GM12892 (cell line): ENCODE measurements at regions not wholly inside any gene's neighbourhood (a gene's known extent, or its start where the extent isn't known, plus 50 kb on each side); places are given as distances from the start of the nearest gene placed in this dataset.

Experiments used
- DNase-seq: peaks from one replicate; pipeline ENCODE4 v3.0.0; 2011; ENCODE audit not compliant: insufficient read length
- FAIRE-seq: peaks from 2 replicates; lab custom pipeline; 2011; peaks lifted over from hg19 to GRCh38; lab: Jason Lieb, UNC
- POLR2A ChIP-seq: IDR thresholded peaks from 2 replicates; pipeline ENCODE4 v1.6.1; 2011; ENCODE audit warnings: low read depth, low read length, control low read depth
- POLR2AphosphoS5 ChIP-seq: IDR thresholded peaks from 2 replicates; pipeline ENCODE4 v1.6.1; 2011; ENCODE audit warnings: low read depth, low read length, control low read depth
- TAF1 ChIP-seq: IDR thresholded peaks from 2 replicates; pipeline ENCODE4 v1.6.1; 2011; ENCODE audit warnings: low read depth, mild to moderate bottlenecking, control low read depth, low read length, borderline replicate concordance

DNA sequence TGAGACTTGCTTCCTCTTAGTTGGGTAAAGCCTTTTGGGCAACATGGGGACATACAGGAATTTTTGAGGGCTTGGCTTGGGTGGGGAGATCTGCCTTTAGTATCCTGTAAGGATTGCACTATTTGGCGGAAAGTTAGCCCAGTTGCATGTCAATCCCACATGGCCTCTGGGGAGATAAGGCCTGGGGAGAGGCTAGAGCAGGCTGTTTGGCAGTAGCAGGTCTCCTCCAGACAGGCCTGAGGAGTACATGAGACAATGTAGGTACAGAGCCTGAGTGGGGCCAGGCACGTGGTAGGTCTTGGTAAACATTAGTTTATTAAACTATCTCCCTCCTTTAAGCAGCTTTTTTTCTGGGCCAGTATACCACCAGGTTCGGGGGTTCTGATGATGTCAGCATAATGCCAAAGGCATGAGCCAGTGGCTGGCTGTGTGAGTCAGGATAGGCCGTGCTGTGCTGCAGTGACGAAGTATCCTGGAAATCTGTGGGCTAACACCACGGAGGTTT, 147.9 kb downstream of the VEGFA start:
- no peak for TF ChIP-seq POLR2A
- no peak for TF ChIP-seq POLR2AphosphoS5
- no peak for TF ChIP-seq TAF1
- DNase-seq = no peak
- no peak for FAIRE-seq

GRCh38 chr6:43916924-43917877, 147.2 kb downstream of the VEGFA start:
- TF ChIP-seq POLR2AphosphoS5 (no peak), POLR2A (no peak), TAF1 (no peak)
- FAIRE-seq (no peak), DNase-seq (no peak)

DNA sequence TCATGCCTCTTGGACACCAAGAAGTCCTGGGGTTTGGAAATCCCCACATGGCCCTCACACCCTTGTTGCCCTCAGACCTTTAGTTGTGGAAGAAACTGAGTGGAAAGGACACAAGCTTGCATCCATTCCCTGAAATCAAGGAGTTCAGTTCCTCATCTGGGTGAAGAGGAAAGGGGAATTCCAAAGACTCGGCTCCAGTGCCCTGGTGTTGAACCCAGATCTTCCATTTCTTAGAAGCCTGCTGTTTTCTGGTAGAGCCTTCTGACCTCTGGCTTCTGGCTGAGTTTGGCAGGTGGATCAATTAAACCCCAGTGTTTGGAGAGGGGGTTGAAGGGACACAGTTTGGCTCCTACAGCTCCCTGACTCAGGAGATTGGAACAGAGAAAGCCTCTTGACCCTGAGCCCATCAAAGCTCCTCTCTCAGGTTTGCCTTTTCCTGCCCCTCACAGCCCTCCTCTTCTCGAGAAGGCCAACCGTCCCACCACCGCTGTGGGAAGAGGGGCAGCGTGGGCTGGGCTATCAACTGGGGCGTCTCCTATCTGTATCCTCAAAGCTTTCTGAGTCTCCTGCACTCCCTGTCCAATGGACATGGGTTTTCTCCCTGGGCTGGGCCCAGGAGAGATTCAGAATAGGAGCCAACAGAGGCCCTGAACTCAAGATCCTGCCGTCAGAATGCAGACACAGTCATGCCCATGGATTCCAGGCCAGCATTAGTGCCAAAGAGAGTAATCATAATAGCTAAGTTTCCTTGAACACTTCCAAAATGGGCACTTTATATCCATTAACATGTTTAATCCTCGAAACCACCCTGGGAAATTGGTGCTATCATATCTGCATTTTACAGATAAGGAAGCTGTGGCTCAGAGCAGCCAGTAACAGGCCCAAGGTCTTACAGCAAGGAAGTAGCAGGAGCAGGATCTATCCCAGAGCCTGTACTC, 146.2 kb downstream of the VEGFA start:
- FAIRE-seq (no peak), DNase-seq (no peak)
- TF ChIP-seq POLR2A = no peak
- no peak for TF ChIP-seq POLR2AphosphoS5
- no peak for TF ChIP-seq TAF1

DNA sequence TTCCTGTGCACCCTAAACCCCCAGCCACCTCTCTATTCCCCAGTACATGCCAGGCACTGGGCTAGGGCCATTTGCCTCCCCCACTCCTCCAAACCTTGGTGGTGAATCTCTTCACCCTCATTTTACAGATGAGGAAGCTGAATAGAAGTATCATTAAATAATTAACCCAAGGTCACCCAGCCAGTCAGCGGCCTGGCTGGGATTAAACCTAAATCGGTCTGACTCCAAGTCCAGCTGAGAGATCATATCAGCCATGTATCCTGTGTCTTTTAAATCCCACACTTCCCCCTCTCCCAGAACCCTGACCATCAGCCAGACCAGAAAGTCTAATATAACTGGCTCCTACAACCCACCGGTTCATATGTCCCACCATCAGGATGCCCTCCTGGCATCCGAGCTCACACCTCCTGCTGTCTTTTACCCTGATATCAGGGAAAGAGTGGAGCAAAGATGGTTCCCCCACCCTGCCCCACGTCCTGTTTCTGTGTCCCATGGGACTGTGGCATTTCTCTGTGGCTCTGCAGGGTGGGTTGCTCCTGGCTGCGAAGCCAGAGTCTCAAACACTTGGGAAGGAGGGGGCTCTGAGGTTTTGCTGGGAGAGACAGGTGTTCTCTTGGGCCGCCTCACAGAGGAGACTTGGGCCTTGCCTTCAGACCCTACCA, 145.3 kb downstream of the VEGFA start:
- DNase-seq = no peak
- no peak for FAIRE-seq
- TF ChIP-seq POLR2A (no peak), TAF1 (no peak), POLR2AphosphoS5 (no peak)

- TF ChIP-seq POLR2A = no peak
- TF ChIP-seq TAF1 = no peak
- no peak for TF ChIP-seq POLR2AphosphoS5
- FAIRE-seq = no peak
- DNase-seq = no peak
These were observed 144.5 kb downstream of the VEGFA start for GRCh38 chr6:43914272-43915147.

DNA sequence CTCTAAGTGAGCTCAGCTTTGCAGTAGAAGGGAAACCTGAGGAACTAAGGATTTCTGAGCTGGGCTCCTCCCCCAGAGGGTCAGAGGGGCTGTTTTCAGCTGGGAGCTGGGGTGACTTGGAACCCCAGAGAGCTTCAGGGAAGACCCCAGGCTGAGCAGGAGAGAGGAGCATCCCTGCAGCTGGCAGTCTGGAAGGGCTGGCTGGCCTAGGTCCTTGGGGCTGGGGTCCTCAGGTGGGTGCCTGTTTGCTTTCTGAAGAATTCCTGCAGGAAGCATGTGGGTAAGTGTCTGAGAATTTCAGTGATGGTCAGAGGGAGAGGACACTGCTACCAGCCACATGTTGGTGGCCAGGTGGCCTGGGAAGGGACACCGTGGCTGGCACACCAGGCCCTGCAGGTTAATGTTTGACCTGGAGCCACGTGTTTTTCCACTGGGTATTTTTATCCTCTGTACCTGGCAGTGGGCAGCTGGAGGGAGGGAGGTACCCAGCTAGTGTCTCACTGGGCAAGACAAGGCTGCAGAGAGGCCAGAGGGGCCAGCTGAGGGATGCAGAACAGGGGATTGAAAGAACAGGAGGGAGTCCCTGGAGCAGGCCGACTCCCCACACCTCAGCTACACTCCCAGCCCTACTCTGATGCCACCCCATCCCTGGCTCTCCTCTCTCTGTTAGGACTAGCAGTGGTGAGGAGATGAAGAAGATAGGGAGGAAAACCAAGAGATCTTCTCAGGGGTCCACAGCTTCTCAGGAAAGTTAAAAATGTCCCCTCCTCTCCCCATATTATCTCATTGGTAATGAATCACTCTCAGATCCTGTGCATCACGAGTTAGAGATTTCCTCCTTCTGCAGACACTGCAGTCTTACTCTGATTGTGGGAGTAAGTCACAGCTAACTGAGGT, 143.6 kb downstream of the VEGFA start:
- no peak for TF ChIP-seq TAF1
- no peak for TF ChIP-seq POLR2A
- no peak for TF ChIP-seq POLR2AphosphoS5
- FAIRE-seq = no peak
- no peak for DNase-seq

GRCh38 chr6:43912598-43913371, 142.8 kb downstream of the VEGFA start:
- no peak for FAIRE-seq
- no peak for DNase-seq
- TF ChIP-seq TAF1 (no peak), POLR2AphosphoS5 (no peak), POLR2A (no peak)

DNA sequence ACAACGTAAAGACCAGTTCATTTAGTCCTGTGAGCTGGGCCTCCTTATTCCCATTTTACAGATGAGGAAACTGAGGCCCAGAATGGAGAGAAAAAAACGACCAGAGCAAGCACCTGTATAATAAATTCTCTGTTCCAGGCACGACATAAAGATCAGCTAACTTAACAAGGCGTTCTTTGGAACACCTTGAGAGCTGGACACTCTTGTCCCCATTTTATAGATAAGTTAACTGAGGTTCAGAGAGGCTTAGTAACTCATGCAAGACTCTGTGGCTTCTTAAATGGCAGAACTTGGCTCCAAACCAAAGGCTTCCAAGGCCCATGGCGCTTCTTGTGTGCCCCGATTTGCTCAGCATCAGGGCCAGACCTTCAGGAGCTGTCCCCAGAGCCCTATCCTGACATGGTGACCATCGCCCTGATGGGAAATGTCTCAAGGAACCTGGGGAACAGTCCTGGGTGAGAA, 142.1 kb downstream of the VEGFA start:
- TF ChIP-seq POLR2A (no peak), TAF1 (no peak), POLR2AphosphoS5 (no peak)
- DNase-seq (no peak), FAIRE-seq (no peak)
